Breast epithelium (tissue), 3 donors: ENCODE measurements at regions not wholly inside any gene's neighbourhood (a gene's known extent, or its start where the extent isn't known, plus 50 kb on each side); places are given as distances from the start of the nearest gene placed in this dataset.

Source experiments
- POLR2A ChIP-seq: fragments of 450-650 bp; IDR thresholded peaks from one replicate; pipeline ENCODE4 v1.6.1; 2016; ENCODE audit warnings: antibody characterized with exemption, mild to moderate bottlenecking, moderate library complexity
- POLR2AphosphoS5 ChIP-seq, 3 donors: sonication (generic); formaldehyde crosslinking; IDR thresholded peaks; one replicate each; pipeline ENCODE4 v1.6.1; 2017; ENCODE audit warnings: antibody characterized with exemption in 3 of 3
- TF ChIP-seq, protein P1 (sequence below), 3 donors: fragments of 450-650 bp; IDR thresholded peaks; one replicate each; pipeline ENCODE4 v1.5.1; 2016 to 2017; ENCODE audit warnings: antibody characterized with exemption in 3 of 3, mild to moderate bottlenecking in 3 of 3, moderate library complexity in 3 of 3

DNA sequence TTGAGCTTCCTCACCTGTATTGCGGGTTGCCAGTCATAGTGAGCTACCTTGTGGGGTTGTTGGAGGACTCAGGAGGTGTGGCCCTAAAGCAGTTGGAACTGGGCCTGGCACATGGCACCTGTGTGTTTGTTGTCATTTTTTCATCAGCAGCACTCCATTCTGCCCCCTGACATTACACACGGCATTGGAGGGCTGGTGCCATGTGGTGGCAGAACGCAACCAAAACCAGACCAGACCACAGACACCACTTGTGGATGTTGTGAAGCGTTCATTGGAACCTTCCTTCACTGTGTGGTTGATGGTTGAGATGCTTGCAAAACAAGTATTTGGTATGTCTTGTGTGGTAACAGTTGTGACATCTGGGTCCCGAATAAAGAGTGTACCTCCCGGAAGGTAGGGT, 113.2 kb upstream of the ERCC6L2 start:
- TF ChIP-seq, protein P1, sequence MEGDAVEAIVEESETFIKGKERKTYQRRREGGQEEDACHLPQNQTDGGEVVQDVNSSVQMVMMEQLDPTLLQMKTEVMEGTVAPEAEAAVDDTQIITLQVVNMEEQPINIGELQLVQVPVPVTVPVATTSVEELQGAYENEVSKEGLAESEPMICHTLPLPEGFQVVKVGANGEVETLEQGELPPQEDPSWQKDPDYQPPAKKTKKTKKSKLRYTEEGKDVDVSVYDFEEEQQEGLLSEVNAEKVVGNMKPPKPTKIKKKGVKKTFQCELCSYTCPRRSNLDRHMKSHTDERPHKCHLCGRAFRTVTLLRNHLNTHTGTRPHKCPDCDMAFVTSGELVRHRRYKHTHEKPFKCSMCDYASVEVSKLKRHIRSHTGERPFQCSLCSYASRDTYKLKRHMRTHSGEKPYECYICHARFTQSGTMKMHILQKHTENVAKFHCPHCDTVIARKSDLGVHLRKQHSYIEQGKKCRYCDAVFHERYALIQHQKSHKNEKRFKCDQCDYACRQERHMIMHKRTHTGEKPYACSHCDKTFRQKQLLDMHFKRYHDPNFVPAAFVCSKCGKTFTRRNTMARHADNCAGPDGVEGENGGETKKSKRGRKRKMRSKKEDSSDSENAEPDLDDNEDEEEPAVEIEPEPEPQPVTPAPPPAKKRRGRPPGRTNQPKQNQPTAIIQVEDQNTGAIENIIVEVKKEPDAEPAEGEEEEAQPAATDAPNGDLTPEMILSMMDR (IDR thresholded peaks at IDR 0.05) = no peak
- TF ChIP-seq POLR2A (no peak), POLR2AphosphoS5 (IDR thresholded peaks at IDR 0.05) (no peak)
